HepG2 (cell line): ENCODE measurements at regions not wholly inside any gene's neighbourhood (a gene's known extent, or its start where the extent isn't known, plus 50 kb on each side); places are given as distances from the start of the nearest gene placed in this dataset.

Experiments used
- ATAC-seq: fragments of 200-7000 bp; cut with Tn5 transposase; 3 replicates; pipeline ENCODE4 v1.9.1; 2020; ENCODE audit warnings: mild to moderate bottlenecking, moderate library complexity
- BruUV-seq: library from RNA; stranded (reverse); fragments of 400-500 nt; replicated peaks from 2 replicates; lab custom pipeline; 2021; lab: Mats Ljungman, UMichigan
- CTCF ChIA-PET: fragments of 300-600 bp; formaldehyde crosslinking; extraction: SDS; loops from one replicate; lab custom pipeline; 2021; ENCODE audit warnings: low total read pairs, inconsistent platforms, low intra/inter-chr PET ratio; lab: Yijun Ruan, JAX
- POLR2A ChIA-PET: fragments of 350-600 bp; sonication (Branson Sonifier 250); formaldehyde crosslinking; loops from one replicate; lab custom pipeline; 2020; ENCODE audit warnings: antibody characterized with exemption, inconsistent platforms; lab: Yijun Ruan, JAX
- DNase-seq: peaks from one replicate; pipeline ENCODE4 v3.0.0-alpha.2; 2015; ENCODE audit warnings: low spot score
- FAIRE-seq: peaks from 3 replicates; lab custom pipeline; 2011; peaks lifted over from hg19 to GRCh38; lab: Jason Lieb, UNC
- H2AFZ ChIP-seq: one replicate; pipeline ENCODE4 v1.6.1; 2011; ENCODE audit warnings: low read length, inconsistent platforms
- H3K27ac ChIP-seq: fragments of 300-600 bp; 3 replicates; pipeline ENCODE4 v1.8.0; 2011; ENCODE audit warnings: mixed run types, mild to moderate bottlenecking, mixed read lengths, low read length, inconsistent platforms; ENCODE audit not compliant: insufficient read depth; ENCODE audit errors: extremely low read length
- H3K27me3 ChIP-seq, 2 experiments: fragments of 200-600 bp in 1 of 2; 2 replicates in 1 of 2; 3 replicates in 1 of 2; pipeline versions ENCODE4 v1.6.0 to v1.8.0; 2011; ENCODE audit warnings: low read length in 2 of 2, mild to moderate bottlenecking in 2 of 2, moderate library complexity in 2 of 2, inconsistent platforms in 1 of 2; ENCODE audit not compliant: insufficient read depth in 2 of 2, control insufficient read depth in 1 of 2
- H3K36me3 ChIP-seq, 2 experiments: fragments of 200-600 bp in 1 of 2; replicated peaks in 1 of 2; 2 replicates in 1 of 2; 3 replicates in 1 of 2; pipeline versions ENCODE4 v1.5.1 to v1.8.0; 2011; ENCODE audit warnings: low read length in 2 of 2, inconsistent platforms in 1 of 2; ENCODE audit not compliant: insufficient read depth in 2 of 2, control insufficient read depth in 1 of 2
- H3K4me1 ChIP-seq: 2 replicates; pipeline ENCODE4 v1.5.1; 2012; ENCODE audit warnings: low read length, inconsistent platforms; ENCODE audit not compliant: insufficient read depth
- H3K4me2 ChIP-seq: 2 replicates; pipeline ENCODE4 v1.6.0; 2011; ENCODE audit warnings: low read depth, low read length, inconsistent platforms
- H3K4me3 ChIP-seq, 3 experiments: fragments of 200-600 bp in 1 of 3; sonication (generic), shearing (Covaris generic) in 1 of 3; replicated peaks in 1 of 3; 2 replicates each; pipeline ENCODE4 v1.5.1; 2011 to 2016; ENCODE audit warnings: low read length in 3 of 3, inconsistent platforms in 2 of 3, low read depth in 2 of 3, mild to moderate bottlenecking in 2 of 3, control low read depth in 1 of 3, mixed read lengths in 1 of 3; ENCODE audit not compliant: insufficient read depth in 1 of 3
- H3K79me2 ChIP-seq: one replicate; pipeline ENCODE4 v1.6.1; 2011; ENCODE audit warnings: low read length, inconsistent platforms; ENCODE audit not compliant: insufficient read depth
- H3K9ac ChIP-seq: 2 replicates; pipeline ENCODE4 v1.6.0; 2011; ENCODE audit warnings: mild to moderate bottlenecking, low read depth, low read length, inconsistent platforms; ENCODE audit not compliant: insufficient read depth
- H3K9me3 ChIP-seq: 2 replicates; pipeline ENCODE4 v1.5.1; 2012; ENCODE audit warnings: mild to moderate bottlenecking, low read length
- H4K20me1 ChIP-seq: 2 replicates; pipeline ENCODE4 v1.6.0; 2011; ENCODE audit warnings: inconsistent platforms, mild to moderate bottlenecking, low read length, moderate library complexity; ENCODE audit not compliant: insufficient read depth
- FOXK1 ChIP-seq: sonication (generic); formaldehyde crosslinking; IDR thresholded peaks from 2 replicates; pipeline ENCODE4 v1.4.0; 2020; ENCODE audit warnings: low read depth, missing genetic modification reagents, borderline replicate concordance
- HOXA5 ChIP-seq: sonication (generic); formaldehyde crosslinking; IDR thresholded peaks from 2 replicates; pipeline ENCODE4 v1.4.0; 2020; ENCODE audit warnings: missing genetic modification reagents
- MEIS1 ChIP-seq: sonication (generic); formaldehyde crosslinking; IDR thresholded peaks from 2 replicates; pipeline ENCODE4 v1.9.0; 2021; ENCODE audit warnings: mild to moderate bottlenecking, missing genetic modification reagents, moderate library complexity, borderline replicate concordance
- RARA ChIP-seq: IDR thresholded peaks from 2 replicates; pipeline ENCODE4 v1.6.1; 2016; ENCODE audit warnings: missing genetic modification reagents, missing compliant biosample characterization
- REL ChIP-seq: sonication (generic); formaldehyde crosslinking; conservative IDR thresholded peaks from 2 replicates; pipeline ENCODE4 v1.8.0; 2022; ENCODE audit warnings: mild to moderate bottlenecking, missing genetic modification reagents, moderate library complexity
- SAP130 ChIP-seq: IDR thresholded peaks from 2 replicates; pipeline ENCODE4 v1.6.1; 2016; ENCODE audit warnings: low read depth
- SIN3A ChIP-seq: IDR thresholded peaks from 2 replicates; pipeline ENCODE4 v1.6.1; 2011; ENCODE audit warnings: low read depth, mild to moderate bottlenecking, control low read depth, low read length, borderline replicate concordance
- SUZ12 ChIP-seq: fragments of 150-350 bp; IDR thresholded peaks from 2 replicates; pipeline ENCODE4 v1.6.1; 2014; ENCODE audit warnings: low read depth, low read length
- TAF1 ChIP-seq: sonication (generic); formaldehyde crosslinking; IDR thresholded peaks from 2 replicates; pipeline ENCODE4 v1.4.0; 2020; ENCODE audit warnings: missing genetic modification reagents
- XRCC5 ChIP-seq: fragments of 200-400 bp; formaldehyde crosslinking; optimal IDR thresholded peaks from 2 replicates; pipeline ENCODE3; 2017; ENCODE audit warnings: mild to moderate bottlenecking, low read length
- ZBTB3 ChIP-seq: sonication (generic); formaldehyde crosslinking; IDR thresholded peaks from 2 replicates; pipeline ENCODE4 v1.4.0; 2020; ENCODE audit warnings: low read depth, mild to moderate bottlenecking, moderate library complexity, missing genetic modification reagents, borderline replicate concordance
- ZC3H13 ChIP-seq: sonication (generic); formaldehyde crosslinking; IDR thresholded peaks from 2 replicates; pipeline ENCODE4 v1.8.1; 2023; ENCODE audit warnings: mild to moderate bottlenecking, missing genetic modification reagents, moderate library complexity
- ZFAT ChIP-seq: sonication (generic); formaldehyde crosslinking; conservative IDR thresholded peaks from 2 replicates; pipeline ENCODE4 v1.8.1; 2023; ENCODE audit warnings: missing genetic modification reagents, inconsistent platforms
- ZFP82 ChIP-seq: sonication (generic); formaldehyde crosslinking; IDR thresholded peaks from 2 replicates; pipeline ENCODE4 v1.5.1; 2020; ENCODE audit warnings: mild to moderate bottlenecking, missing genetic modification reagents, borderline replicate concordance
- ZMAT3 ChIP-seq: sonication (generic); formaldehyde crosslinking; conservative IDR thresholded peaks from 2 replicates; pipeline ENCODE4 v1.7.0; 2021; ENCODE audit warnings: missing genetic modification reagents
- ZNF501 ChIP-seq: sonication (generic); formaldehyde crosslinking; IDR thresholded peaks from 2 replicates; pipeline ENCODE4 v1.5.1; 2020; ENCODE audit warnings: mild to moderate bottlenecking, moderate library complexity, missing genetic modification reagents
- ZNF577 ChIP-seq: sonication (generic); formaldehyde crosslinking; IDR thresholded peaks from 2 replicates; pipeline ENCODE4 v1.4.0; 2020; ENCODE audit warnings: mild to moderate bottlenecking, low read depth, missing genetic modification reagents, borderline replicate concordance
- WGBS: methylation state at CpG from one replicate; pipeline ENCODE4 v1.1.6; 2017; ENCODE audit warnings: low lambda C conversion rate; 5-methylcytosine and 5-hydroxymethylcytosine counted together
- in situ Hi-C: cut with HindIII; loops from 2 replicates; pipeline ENCODE4 v1.10.0; 2017; ENCODE audit warnings: low pct_unique_long_range_greater_than_20kb; ENCODE audit not compliant: extremely low pct_ligation_motif_present
- intact Hi-C: fragments of 100-400 bp; cut with micrococcal nuclease; formaldehyde crosslinking; loops from one replicate; pipeline ENCODE4 v1.10.0; 2022; ENCODE audit not compliant: unreplicated experiment

- FAIRE-seq (no peak), ATAC-seq (no peak), DNase-seq (no peak)
- Histone ChIP-seq H3K27me3 (no peaks in the 10 kb centered on the region), H3K4me2 (no peak overlapping the region), H3K4me1 (no peaks in the 10 kb centered on the region), H3K79me2 (no peaks in the 10 kb centered on the region), H3K36me3 (no peaks in the 10 kb centered on the region), H4K20me1 (no peaks in the 10 kb centered on the region), H2AFZ (no peak overlapping the region), H3K9ac (no peak overlapping the region), H3K4me3 (no peak overlapping the region), H3K27ac (no peak overlapping the region), H3K9me3 (no peaks in the 10 kb centered on the region)
- 6% methylated on average over 5 of the region's 5 CpGs for WGBS
- in situ Hi-C loops = no loop called here
- intact Hi-C loops = no loop called here
- CTCF ChIA-PET = no interaction called here
- TF ChIP-seq ZBTB3 (no peak), XRCC5 (no peak), ZNF577 (CRISPR knock-in tag) (no peak), ZNF501 (CRISPR knock-in tag) (no peak), ZMAT3 (CRISPR knock-in tag) (no peak), HOXA5 (CRISPR knock-in tag) (no peak), TAF1 (no peak), SUZ12 (no peak), FOXK1 (CRISPR knock-in tag) (no peak), RARA (CRISPR knock-in tag) (no peak), ZC3H13 (CRISPR knock-in tag) (no peak), SAP130 (CRISPR knock-in tag) (no peak), ZFP82 (CRISPR knock-in tag) (no peak), ZFAT (CRISPR knock-in tag) (no peak), REL (CRISPR knock-in tag) (no peak), MEIS1 (CRISPR knock-in tag) (no peak), SIN3A (no peak)
- POLR2A ChIA-PET = no interaction called here
- no TSS peak for BruUV-seq
Measured at GRCh38 chr10:53699231-53699630, 926.6 kb upstream of the MBL2 start.
